HG03442 (cell line): ENCODE measurements at regions not wholly inside any gene's neighbourhood (a gene's known extent, or its start where the extent isn't known, plus 50 kb on each side); places are given as distances from the start of the nearest gene placed in this dataset.

ENCODE experiments used
- ATAC-seq: cut with Tn5 transposase; IDR thresholded peaks from one replicate; pipeline ENCODE4 v1.9.1; 2021; ENCODE audit warnings: mild to moderate bottlenecking, moderate library complexity; ENCODE audit not compliant: unreplicated experiment

DNA sequence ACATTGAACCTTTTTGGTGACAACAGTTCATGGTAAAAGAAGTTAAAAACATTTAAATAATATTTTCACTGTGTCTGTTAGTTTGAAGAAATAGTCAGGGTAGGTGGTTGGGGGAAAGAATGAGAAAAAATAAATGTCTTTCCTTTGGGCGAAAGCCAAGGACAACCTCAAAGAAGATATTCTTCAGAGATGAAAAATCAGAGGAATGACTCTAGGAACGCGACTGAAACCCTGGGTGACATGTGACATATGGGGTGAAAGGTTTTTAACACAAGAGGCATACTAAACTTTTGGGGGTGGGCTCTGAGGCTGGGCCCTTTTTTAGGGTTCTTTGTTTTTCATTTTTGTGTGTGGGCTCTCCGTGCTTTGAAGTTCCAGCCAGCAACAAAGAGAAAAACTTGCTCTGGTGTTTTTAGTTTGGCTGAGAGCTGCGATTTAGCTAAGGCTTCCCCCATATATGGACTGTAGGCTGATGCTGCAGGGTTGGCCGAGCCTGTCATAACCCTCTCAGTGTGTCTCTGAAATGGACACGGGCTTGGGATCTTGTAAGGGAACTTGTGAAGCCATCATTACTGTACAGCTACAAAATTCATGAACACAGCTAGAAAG is 610.1 kb upstream of the ARID1B start:
- no peak for ATAC-seq

- ATAC-seq: no peak
Observed at GRCh38 chr6:156166093-156166492, 611.1 kb upstream of the ARID1B start.

- no peak for ATAC-seq
Observed at GRCh38 chr6:156164701-156165452, 612.3 kb upstream of the ARID1B start.

DNA sequence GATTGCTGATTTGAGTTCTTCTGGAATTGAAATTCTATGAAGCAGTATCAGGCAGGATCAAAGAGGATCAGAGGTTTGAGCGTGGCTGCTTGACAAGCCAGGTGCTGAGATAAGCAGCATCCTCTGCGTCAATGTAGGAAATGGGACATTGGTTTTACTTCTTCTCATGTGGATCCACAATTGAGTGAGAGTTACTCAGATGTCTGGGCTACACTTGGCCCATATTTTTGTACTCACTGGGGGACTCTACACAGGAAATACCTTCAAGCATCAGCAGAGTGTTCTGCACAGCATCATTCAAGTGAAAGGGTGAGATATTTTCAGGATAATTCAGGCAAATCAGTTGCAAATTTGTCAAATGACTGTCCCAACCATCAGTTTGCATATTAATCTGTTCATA is 613.9 kb upstream of the ARID1B start:
- ATAC-seq: no peak

GRCh38 chr6:156161471-156161870 is 615.7 kb upstream of the ARID1B start:
- no peak for ATAC-seq

GRCh38 chr6:156160795-156161165 is 616.4 kb upstream of the ARID1B start:
- no peak for ATAC-seq

- no peak for ATAC-seq
Observed at GRCh38 chr6:156160007-156160794, 617.0 kb upstream of the ARID1B start.

DNA sequence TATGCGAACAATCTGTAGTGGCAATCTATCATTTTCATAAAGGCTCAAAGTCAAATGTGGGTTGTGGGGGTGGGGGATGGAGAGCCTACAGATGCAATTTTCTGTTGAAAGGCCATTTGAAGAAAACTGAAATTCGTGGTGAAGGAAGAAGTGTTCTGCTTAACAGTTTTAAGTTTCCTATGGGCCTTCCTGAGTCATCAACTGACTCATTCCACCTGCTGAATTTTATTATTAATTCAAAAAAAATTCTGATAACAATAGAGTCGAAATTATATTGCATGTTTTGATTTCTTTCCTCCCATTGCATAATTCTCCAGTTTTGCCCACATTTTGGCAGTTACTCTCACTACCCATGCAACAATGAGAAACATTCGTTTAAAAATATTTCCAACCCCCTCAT is 622.3 kb upstream of the ARID1B start:
- no peak for ATAC-seq

- no peak for ATAC-seq
Observed at GRCh38 chr6:156150391-156150790, 626.8 kb upstream of the ARID1B start.

- ATAC-seq: no peak
Observed at GRCh38 chr6:156146891-156147290, 630.3 kb upstream of the ARID1B start.

DNA sequence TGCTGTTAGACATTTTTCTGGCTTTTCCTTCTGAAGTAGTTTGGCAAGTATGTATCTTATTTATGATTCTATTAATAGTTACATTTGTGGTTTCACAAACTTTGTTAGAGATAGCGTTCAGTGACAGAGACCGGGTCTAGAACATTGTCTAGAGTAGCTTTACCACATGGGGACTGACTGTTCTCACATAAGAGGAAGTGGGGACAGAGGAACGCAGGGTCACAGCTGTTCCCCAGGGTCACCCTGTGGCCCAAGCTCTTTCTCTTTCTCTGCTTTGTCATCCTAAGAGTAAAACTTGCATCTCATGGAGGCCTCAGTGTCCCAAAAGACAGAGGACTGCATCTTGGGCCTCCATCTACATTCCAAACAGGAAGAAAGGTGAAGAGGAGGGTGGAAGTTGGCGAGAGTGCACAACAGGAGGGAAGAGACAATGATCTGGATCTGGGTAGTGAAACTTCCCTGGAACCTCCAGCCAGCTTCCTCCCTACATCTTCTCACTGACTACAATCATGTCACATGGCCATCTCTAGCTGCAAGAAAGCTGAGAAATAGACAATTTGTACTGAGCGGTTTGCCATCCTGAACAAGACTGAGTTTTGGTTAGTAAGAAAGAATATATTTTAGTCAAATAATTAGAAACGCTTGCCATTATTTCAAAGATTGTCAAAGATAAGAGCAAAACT is 645.8 kb upstream of the ARID1B start:
- ATAC-seq: peak; percentile 99

GRCh38 chr6:156126535-156126934 is 650.6 kb upstream of the ARID1B start:
- no peak for ATAC-seq

GRCh38 chr6:156125844-156126243 is 651.3 kb upstream of the ARID1B start:
- ATAC-seq: no peak

GRCh38 chr6:156123731-156124130 is 653.4 kb upstream of the ARID1B start:
- ATAC-seq: no peak

DNA sequence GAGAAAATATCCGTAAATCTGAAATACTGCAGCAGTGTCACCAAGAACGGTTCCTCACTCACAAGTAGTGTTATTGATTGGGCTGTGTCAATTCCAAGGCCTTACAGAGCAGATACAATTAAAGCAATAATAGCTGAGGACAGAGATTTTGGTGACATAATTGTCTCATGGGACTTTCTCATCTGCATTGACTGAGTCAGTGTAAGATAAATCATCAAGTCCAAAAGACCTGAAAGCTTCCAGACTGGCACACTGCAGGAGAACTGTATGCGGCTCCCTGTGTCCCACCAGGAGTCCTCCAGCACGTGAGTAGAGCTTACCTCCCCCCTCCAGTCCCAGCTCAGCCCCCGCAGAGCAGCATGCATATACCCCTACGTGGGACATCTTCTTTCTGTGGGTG is 655.2 kb upstream of the ARID1B start:
- ATAC-seq: no peak

DNA sequence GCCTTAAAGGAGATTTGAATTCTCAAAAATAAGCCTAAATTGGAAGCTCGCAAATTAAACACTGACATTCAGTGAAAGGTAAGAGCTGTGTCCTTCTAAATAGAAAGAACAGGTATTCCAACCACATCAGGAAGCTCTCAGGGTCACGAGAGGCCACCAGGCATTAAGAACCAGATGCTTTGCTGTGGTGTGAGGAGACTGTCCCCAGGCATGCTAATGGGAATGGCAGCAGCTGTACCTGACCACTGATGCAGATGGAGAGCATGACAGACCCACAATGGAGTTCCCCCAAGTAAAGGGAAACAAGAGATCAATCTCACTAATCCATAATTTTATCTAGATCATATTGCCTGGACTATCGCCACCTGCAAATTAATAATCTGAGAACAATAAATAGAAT is 658.9 kb upstream of the NOX3 start:
- no peak for ATAC-seq

DNA sequence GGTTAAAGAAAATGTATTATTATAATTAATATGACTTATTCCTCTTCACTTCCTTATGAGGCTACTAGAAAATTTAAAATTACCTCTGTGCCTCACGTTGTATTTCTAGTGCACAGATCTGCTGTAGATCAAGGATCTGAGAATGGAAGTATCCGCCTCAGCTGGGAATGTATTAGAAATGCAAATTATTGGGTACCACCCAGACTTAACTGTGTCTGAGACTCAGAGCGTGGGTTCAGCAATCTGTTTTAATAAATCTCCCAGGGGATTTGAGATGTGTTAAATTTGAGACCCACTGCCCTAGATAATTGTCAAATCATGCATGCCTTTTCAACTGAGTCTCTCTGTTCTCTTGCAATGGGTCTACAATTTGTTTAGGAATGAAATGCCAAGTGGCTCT is 658.0 kb upstream of the NOX3 start:
- no peak for ATAC-seq

GRCh38 chr6:156111913-156112312 is 656.3 kb upstream of the NOX3 start:
- no peak for ATAC-seq

DNA sequence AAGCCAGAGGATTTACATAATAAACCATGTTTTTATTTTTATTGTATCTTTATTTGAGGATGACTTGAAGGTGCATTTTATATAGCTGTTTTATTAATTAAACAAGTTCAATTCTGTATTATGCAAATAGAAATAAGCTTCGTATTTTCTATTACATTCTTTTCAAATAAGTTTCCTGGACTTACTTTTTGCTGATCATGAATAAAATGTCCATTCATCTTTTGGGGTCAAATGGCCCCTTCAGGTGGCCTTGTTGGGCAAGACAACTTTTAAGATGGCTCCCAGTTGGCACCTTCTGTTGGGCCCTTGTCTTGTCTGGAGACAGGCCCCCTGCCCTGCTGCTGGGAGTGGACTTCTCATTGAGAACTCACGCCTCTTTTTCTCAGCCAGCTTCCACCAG is 654.6 kb upstream of the NOX3 start:
- no peak for ATAC-seq

DNA sequence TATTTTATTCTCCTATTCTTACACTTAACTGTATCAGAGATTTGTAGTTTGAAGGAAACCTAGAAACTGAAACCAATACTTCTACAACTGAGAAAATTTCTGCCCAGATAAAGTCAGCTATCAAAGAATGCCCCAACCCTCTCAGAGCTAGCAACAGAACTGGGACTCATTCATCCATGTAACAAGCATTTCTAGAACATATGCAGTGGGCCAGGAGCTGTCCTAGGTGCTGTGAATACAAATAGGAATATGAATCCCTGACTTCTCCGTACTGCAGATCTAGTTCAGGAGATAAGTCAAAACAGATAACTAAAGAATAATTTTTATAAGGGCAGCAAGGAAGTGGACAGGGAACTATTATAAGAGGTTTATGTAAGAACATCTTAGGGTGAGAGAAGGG is 654.1 kb upstream of the NOX3 start:
- ATAC-seq: no peak

GRCh38 chr6:156107624-156108101 is 652.0 kb upstream of the NOX3 start:
- no peak for ATAC-seq
